Activated CD4-positive, alpha-beta T cell treated with anti-CD3 and anti-CD28 coated beads, Interleukin-10, Interleukin-2, amounts not matched to agents 100 ng/mL and 50 ng/mL, durations not matched to agents 16 hours and 8 hours (primary cell): ENCODE measurements at regions not wholly inside any gene's neighbourhood (a gene's known extent, or its start where the extent isn't known, plus 50 kb on each side); places are given as distances from the start of the nearest gene placed in this dataset.

Source experiments
- DNase-seq: peaks from one replicate; pipeline ENCODE4 v3.0.0-alpha.2; 2020

DNA sequence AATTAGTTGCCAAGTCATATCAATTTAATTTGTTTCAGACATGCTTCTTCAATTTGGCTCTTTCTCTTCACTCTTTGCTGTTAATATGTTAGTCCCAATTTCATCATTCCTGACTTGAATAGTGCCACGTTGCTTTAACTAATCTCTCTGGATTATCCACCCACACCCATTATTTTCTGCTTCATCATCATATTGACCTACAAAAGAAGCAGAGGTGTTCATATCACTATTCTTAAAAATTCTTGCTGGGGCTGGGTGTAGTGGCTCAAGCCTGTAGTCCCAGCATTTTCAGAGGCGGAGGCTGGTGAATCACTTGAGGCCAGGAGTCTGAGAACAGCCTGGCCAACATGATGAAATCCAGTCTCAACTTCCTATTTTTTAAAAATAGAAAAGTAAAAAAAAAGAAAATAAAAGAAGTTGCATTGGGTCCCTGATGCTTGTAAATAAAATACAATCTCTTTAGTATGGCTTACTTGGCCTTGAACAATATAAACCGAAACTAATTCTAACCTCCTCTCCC is 65.7 kb upstream of the KCNIP4 start:
- no peak for DNase-seq

DNA sequence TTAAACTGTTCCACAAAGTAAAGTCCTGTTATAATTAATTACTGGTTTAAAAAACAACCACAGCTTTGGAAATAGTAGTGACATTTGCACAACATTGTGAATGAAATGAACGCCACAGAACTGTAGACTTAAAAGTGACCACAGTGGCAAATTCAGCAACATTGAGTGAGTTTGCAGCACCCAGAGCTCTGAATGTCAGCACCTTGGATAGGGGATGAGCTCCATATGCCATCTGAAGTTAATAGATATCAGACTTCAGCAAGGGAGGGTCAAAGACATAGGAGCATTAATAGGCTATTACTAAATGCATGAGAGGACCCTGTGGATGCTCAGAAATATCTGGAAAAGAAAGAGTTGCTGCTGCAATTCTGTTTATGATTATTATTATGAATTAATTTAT is 55.3 kb upstream of the KCNIP4 start:
- DNase-seq, result no peak
